HT-29 (cell line): ENCODE measurements at regions not wholly inside any gene's neighbourhood (a gene's known extent, or its start where the extent isn't known, plus 50 kb on each side); places are given as distances from the start of the nearest gene placed in this dataset.

Source experiments
- DNase-seq: peaks from one replicate; pipeline ENCODE4 v3.0.0-alpha.2; 2015; ENCODE audit warnings: low spot score

- DNase-seq, result peak; percentile 15
Observed at GRCh38 chr11:70627219-70627618, 228.9 kb downstream of the CTTN start.

DNA sequence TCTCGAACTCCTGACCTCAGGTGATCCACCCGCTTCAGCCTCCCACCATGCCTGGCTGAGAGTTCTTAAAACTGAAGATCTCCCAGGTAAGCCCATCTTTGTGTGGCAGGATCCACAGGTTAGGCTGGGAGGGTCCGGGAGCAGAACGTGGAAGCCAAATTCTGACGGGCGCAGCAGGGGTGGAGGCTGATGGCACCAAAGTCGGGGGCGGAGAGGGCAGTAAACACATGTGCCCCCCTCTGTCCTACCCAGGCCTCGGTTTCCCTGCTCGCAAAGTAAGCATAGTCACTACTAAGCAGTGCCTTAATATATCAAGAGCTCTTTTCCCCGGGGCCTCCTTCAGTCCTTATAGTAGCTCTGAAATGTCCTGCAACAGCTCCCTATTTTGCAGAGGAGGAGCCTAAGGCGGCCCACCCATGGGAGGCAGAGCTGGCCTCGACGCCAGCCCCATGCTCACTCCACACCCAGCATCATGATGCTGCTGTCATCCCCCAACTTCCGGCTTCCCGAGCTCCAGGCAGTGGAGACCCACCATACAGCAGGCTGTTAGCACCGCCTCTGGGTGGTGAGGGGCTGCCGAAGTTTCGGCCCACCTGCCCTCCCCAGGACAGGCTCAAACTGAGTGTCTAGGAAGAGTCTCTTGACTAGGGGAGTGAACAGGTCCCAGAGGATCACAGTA is 230.0 kb downstream of the CTTN start:
- DNase-seq, result no peak

- DNase-seq, result no peak
Observed at GRCh38 chr11:70628855-70629844, 230.8 kb downstream of the CTTN start.

DNA sequence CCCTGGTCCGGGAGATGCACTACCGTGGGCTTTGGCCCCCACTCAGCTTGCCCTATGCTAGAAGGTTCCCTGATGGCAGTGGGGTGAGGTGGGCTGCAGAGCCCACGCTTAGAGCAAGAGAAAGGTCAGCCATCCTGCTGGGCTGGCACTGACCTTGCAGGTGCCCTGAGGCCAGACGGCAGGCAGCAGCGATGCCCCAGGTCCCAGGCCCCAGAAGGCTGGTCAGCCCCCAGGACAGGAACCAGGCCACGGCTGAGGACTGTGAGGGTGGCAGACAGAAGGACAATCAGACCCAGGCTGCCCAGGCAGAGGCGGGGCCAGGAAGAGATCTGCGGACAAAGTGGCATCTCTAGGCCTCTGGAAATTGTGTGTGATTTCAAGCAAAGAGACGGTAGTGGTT is 231.7 kb downstream of the CTTN start:
- DNase-seq, result no peak

DNA sequence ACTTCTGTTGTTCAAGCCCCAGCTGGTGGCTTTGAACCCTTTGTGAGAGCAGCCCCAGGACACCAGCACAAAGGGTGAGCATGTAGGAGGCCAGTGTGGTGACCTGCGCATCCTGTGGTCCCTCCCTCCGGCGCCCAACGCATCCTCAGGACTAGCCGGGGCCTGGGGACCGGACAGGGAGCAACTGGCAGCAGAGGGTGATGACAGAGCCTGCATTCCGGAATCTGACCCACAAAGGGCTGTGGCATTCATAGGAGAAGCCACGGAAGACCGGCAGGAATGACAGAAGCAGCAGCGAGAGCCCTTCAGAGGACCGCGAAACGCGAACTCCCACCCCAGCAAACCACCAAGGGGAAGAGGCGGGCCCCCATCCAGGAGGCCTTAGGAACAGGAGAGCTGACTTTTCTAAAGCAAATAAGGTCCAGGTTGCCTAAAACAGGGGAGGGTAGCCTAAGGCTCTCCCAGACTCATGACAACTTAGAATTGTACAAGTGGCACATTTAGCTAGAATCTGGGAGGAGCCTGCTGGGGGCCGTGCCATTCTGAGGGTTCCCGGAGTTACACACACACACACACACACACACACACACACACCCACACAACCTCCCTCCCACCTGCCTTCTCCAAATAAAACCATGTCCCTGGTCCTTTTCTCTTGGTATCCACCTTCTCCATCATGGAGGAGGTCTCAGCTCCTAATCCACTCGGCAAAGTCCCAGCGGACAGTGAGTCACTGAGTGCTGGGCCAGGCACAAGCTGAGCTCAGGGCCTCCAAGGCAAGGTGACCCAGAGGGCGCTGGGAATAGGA is 232.7 kb downstream of the CTTN start:
- DNase-seq, result no peak

GRCh38 chr11:70631624-70632047 is 233.3 kb downstream of the CTTN start:
- no peak for DNase-seq

GRCh38 chr11:70633610-70634009 is 235.3 kb downstream of the CTTN start:
- no peak for DNase-seq

DNA sequence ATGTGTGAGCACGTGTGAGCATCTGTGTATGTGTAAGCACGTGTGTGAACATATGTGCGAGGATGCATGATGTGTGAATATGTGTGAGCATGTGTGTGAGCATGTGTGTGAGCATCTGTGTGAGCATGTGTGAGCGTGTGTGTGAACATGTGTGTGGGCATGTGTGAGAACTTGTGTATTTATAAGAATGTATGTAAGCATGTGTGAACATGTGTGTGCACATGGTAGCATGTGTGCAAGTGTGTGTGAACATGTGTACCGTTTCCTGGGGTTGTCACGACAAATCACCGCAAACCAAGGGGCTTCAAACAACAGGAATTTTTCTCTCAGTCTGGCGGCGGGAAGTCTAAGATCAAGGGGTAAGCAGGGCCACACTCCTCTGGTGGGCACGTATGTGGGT is 238.3 kb downstream of the CTTN start:
- no peak for DNase-seq

DNA sequence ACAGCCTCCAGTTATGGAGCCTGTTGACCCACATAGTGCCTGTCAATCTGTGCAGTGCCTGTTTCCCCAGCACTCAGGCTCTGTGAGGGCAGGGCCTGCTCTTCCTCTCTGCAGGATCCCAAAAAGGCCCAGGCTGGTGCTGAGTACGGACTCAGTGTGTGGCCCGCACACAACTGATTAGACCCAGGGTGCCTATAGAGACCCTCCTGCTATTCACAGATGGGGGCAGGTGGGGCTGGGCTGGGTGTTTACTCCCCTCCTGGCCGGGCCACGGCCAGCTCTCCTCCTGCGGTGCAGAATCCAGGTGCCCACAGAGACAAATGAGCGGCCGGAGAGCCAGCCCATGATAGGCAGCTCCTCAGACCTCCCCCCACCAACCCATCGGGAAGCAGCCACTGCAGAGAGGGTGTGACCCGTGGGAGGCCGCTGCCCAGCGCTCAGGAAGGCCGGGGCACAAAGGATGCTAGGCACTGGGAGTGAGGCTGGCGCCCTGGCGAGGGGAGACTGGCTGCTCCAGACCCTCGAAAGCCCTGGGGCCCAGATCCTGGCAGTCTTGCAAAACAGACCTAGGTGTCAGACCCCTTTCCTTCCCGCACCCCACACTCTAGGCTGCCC is 239.0 kb downstream of the CTTN start:
- no peak for DNase-seq

GRCh38 chr11:70637949-70638583 is 239.7 kb downstream of the CTTN start:
- DNase-seq, result no peak

GRCh38 chr11:70640408-70640807 is 242.1 kb downstream of the CTTN start:
- DNase-seq, result no peak

DNA sequence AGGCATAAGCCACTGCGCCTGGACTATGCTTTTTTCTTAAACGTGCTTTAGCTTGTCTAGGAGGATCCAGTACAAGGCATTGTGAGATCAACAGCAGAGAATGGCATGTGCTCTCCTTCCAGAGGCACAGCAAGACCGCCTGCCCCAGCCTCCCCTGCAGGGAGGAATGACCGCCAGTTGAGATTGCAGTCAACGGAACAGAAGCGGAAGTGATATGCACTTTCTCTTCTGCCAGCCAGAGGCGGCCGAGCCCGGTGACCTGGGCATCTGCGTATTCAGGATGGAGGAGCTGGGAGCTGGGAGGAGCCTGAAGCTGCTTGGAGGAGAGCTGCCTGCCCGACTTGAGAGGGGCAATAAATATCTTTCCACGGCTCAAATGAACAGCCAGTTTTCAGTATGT is 243.0 kb downstream of the CTTN start:
- DNase-seq, result no peak

- DNase-seq, result no peak
Observed at GRCh38 chr11:70642266-70642665, 243.9 kb downstream of the CTTN start.

GRCh38 chr11:70643642-70644041 is 245.3 kb downstream of the CTTN start:
- DNase-seq, result no peak

GRCh38 chr11:70644343-70645060 is 246.2 kb downstream of the CTTN start:
- DNase-seq, result no peak

DNA sequence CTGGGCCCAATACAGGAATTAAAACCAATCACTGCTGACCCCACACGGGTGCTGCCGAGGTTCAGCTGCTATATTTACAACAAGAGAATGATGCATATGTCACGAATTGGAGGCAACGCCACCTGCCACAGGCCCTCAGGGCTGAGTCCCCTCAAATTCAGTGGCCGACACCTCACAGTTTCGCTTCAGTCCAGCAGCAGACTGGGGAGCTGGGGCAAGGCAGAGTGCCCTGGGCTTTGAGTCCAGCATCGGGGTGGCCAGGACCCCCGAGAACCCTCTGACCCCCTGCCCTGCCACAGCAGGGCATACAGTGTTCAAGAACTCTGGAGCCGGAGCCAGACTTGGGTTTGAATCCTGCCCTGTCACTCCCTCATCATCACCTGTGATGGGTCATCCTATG is 247.2 kb downstream of the CTTN start:
- no peak for DNase-seq

DNA sequence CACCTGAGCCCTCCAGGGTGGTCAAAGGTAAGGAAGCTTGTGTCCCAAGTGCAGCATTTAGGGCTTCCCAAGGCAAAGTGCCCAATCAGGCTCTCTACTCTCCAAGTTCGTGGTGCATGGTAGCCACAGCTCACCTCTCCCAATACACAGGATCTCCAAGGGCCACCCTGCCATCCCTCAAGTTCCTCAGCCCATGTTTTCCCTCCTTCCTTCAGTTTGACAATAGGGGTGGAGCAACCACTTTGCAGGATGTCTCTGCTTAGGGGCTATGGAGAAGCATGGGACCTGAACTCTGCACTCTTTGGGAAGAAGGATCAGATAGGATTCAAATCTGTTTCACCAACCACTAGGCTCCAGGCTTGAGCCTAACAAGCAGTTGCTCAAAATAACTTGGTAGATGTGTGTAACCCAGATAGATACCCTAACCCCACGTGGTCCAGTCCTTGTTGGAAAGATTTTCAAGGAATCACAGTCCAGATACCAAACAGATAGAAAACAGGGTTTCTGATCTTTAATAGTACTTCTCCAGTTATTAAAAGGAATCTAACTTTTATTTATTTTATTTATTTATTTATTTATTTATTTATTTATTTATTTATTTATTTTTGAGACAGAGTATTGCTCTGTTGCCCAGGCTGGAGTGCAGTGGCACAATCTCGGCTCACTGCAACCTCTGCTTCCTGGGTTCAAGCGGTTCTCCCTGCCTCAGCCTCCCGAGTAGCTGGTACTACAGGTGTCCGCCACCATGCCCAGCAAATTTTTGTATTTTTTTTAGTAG is 248.1 kb downstream of the CTTN start:
- no peak for DNase-seq

DNA sequence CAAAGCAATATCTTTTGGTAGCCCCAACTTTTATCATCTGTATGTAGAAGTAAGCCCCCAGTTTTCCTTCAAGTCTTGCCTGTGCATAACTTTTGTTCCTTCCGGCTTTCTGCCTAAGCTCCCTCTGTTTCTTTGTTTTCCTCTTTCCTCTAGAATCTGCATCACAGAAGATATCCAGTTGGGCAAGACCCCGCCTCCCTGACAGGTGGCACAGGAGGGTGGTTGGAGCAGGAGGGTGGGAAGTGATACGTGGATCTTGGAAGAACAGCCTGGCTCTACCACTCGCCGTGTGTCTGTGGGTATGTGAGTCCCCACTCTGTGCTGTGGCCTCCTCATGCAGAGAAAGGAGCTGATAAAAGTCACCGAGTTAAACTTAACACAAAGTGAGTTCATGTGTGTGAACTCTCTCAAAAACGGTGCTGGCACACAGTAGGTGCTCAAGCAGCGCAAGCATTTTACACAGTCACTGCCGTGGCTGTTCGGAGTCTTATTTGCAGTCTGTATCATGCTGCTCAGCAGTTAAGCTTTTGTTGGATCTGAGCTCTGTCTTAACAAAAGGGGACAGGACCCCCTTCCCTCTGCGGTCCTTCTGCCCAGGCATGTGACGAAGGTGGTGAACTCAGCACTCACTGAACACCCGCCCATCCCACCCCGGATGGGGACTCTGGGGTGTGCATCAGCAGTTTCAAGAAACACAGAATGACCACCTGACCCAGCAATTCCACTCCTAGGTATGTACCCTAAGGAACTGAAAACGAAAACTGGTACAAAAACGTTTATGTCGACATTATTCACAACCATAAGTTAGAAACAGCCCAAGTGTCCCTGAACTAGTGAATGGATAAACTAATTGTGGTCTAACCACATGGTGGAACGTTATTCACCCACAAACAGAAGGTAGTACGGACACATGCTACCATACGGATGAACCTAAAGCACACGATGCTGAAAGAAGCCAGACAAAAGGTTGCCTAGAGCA is 249.1 kb downstream of the CTTN start:
- DNase-seq, result no peak
